H9 (cell line): ENCODE measurements at regions not wholly inside any gene's neighbourhood (a gene's known extent, or its start where the extent isn't known, plus 50 kb on each side); places are given as distances from the start of the nearest gene placed in this dataset.

Experiments used
- DNase-seq: peaks from one replicate; pipeline ENCODE4 v3.0.0-alpha.2; 2017
- H2AFZ ChIP-seq: one replicate; pipeline ENCODE4 v1.6.1; 2013; ENCODE audit warnings: mild to moderate bottlenecking, low read length, control low read depth, moderate library complexity
- H2AK5ac ChIP-seq: 2 replicates; pipeline ENCODE4 v1.6.1; 2013; ENCODE audit warnings: low read length, control low read depth, mixed read lengths; ENCODE audit not compliant: insufficient read length
- H2BK120ac ChIP-seq: one replicate; pipeline ENCODE4 v1.6.1; 2013; ENCODE audit warnings: low read depth, mild to moderate bottlenecking, low read length, control low read depth, inconsistent platforms; ENCODE audit not compliant: poor library complexity, severe bottlenecking
- H2BK12ac ChIP-seq: 2 replicates; pipeline ENCODE4 v1.6.1; 2013; ENCODE audit warnings: low read length, control low read depth, mixed read lengths, low read depth; ENCODE audit not compliant: insufficient read length
- H2BK15ac ChIP-seq: 2 replicates; pipeline ENCODE4 v1.6.1; 2013; ENCODE audit warnings: low read depth, low read length, control low read depth
- H2BK20ac ChIP-seq: one replicate; pipeline ENCODE4 v1.6.1; 2013; ENCODE audit warnings: low read depth, mild to moderate bottlenecking, low read length, control low read depth, inconsistent platforms; ENCODE audit not compliant: poor library complexity, severe bottlenecking
- H2BK5ac ChIP-seq: 2 replicates; pipeline ENCODE4 v1.6.1; 2013; ENCODE audit warnings: low read length, control low read depth, mixed read lengths; ENCODE audit not compliant: insufficient read length
- H3K14ac ChIP-seq: 2 replicates; pipeline ENCODE4 v1.6.1; 2013; ENCODE audit warnings: low read length, control low read depth; ENCODE audit not compliant: insufficient read depth
- H3K18ac ChIP-seq: 2 replicates; pipeline ENCODE4 v1.6.1; 2013; ENCODE audit warnings: low read depth, mild to moderate bottlenecking, mixed read lengths, low read length, control low read depth; ENCODE audit not compliant: insufficient read length
- H3K23ac ChIP-seq: 2 replicates; pipeline ENCODE4 v1.6.1; 2013; ENCODE audit warnings: low read length, control low read depth, mixed read lengths, low read depth; ENCODE audit not compliant: insufficient read length
- H3K23me2 ChIP-seq: 2 replicates; pipeline ENCODE4 v1.6.1; 2013; ENCODE audit warnings: low read depth, mild to moderate bottlenecking, mixed read lengths, low read length, control low read depth; ENCODE audit not compliant: insufficient read length, poor library complexity, severe bottlenecking
- H3K27ac ChIP-seq: 2 replicates; pipeline ENCODE4 v1.5.1; 2013; ENCODE audit warnings: low read length, control low read depth, mixed read lengths, low read depth; ENCODE audit not compliant: insufficient read length
- H3K27me3 ChIP-seq: 2 replicates; pipeline ENCODE4 v1.6.1; 2013; ENCODE audit warnings: low read length, control low read depth, inconsistent platforms; ENCODE audit not compliant: insufficient read depth
- H3K4ac ChIP-seq: 2 replicates; pipeline ENCODE4 v1.6.1; 2013; ENCODE audit warnings: low read depth, mild to moderate bottlenecking, control low read depth, inconsistent platforms, low read length, moderate library complexity
- H3K4me1 ChIP-seq: 2 replicates; pipeline ENCODE4 v1.6.1; 2013; ENCODE audit warnings: low read length, control low read depth, inconsistent platforms; ENCODE audit not compliant: insufficient read depth
- H3K4me2 ChIP-seq: 2 replicates; pipeline ENCODE4 v1.6.1; 2013; ENCODE audit warnings: low read length, control low read depth, mixed read lengths; ENCODE audit not compliant: insufficient read length, insufficient read depth
- H3K56ac ChIP-seq: 2 replicates; pipeline ENCODE4 v1.6.1; 2013; ENCODE audit warnings: low read depth, mild to moderate bottlenecking, mixed read lengths, low read length, control low read depth; ENCODE audit not compliant: insufficient read length
- H3K79me1 ChIP-seq: 2 replicates; pipeline ENCODE4 v1.6.1; 2013; ENCODE audit warnings: low read depth, mild to moderate bottlenecking, moderate library complexity, low read length, control low read depth, inconsistent platforms; ENCODE audit not compliant: insufficient read depth, poor library complexity, severe bottlenecking
- H3K79me2 ChIP-seq: 2 replicates; pipeline ENCODE4 v1.6.1; 2013; ENCODE audit warnings: low read length, control low read depth, inconsistent platforms; ENCODE audit not compliant: insufficient read depth
- H3K9ac ChIP-seq: 2 replicates; pipeline ENCODE4 v1.6.1; 2013; ENCODE audit warnings: low read length, control low read depth, mixed read lengths; ENCODE audit not compliant: insufficient read length; ENCODE audit errors: extremely low read depth
- H3K9me3 ChIP-seq: one replicate; pipeline ENCODE4 v1.6.1; 2013; ENCODE audit warnings: low read depth, low read length, inconsistent platforms; ENCODE audit not compliant: control insufficient read depth
- H3T11ph ChIP-seq: one replicate; pipeline ENCODE4 v1.6.1; 2013; ENCODE audit warnings: mild to moderate bottlenecking, low read length, control low read depth, inconsistent platforms
- H4K20me1 ChIP-seq: one replicate; pipeline ENCODE4 v1.6.1; 2013; ENCODE audit not compliant: control insufficient read depth, insufficient read length, insufficient read depth
- H4K5ac ChIP-seq: 2 replicates; pipeline ENCODE4 v1.6.1; 2013; ENCODE audit warnings: low read depth, mild to moderate bottlenecking, mixed read lengths, low read length, control low read depth; ENCODE audit not compliant: insufficient read length
- H4K8ac ChIP-seq: replicated peaks from 2 replicates; pipeline ENCODE4 v1.6.1; 2013; ENCODE audit warnings: low read length, control low read depth, mixed read lengths, low read depth; ENCODE audit not compliant: insufficient read length
- H4K91ac ChIP-seq: 2 replicates; pipeline ENCODE4 v1.6.1; 2013; ENCODE audit warnings: low read depth, mild to moderate bottlenecking, moderate library complexity, mixed read lengths, low read length, control low read depth; ENCODE audit not compliant: insufficient read length
- H3K27ac Mint-ChIP-seq, 3 experiments: 2 replicates in 2 of 3; 3 replicates in 1 of 3; pipeline ENCODE4 v1.8.0; 2020 to 2021; ENCODE audit warnings: mixed read lengths in 3 of 3, mild to moderate bottlenecking in 1 of 3, moderate library complexity in 1 of 3
- H3K27me3 Mint-ChIP-seq: 2 replicates; pipeline ENCODE4 v1.8.0; 2021; ENCODE audit warnings: low read depth, mild to moderate bottlenecking, moderate library complexity, mixed read lengths
- H3K36me3 Mint-ChIP-seq, 3 experiments: 2 replicates in 2 of 3; 3 replicates in 1 of 3; pipeline ENCODE4 v1.8.0; 2020 to 2021; ENCODE audit warnings: low read depth in 3 of 3, mixed read lengths in 3 of 3; ENCODE audit not compliant: insufficient read depth in 1 of 3
- H3K4me1 Mint-ChIP-seq, 2 experiments: 2 replicates each; pipeline ENCODE4 v1.8.0; 2020; ENCODE audit warnings: mixed read lengths in 2 of 2
- H3K4me3 Mint-ChIP-seq, 2 experiments: 2 replicates in 1 of 2; 3 replicates in 1 of 2; pipeline ENCODE4 v1.8.0; 2020 to 2021; ENCODE audit warnings: mild to moderate bottlenecking in 2 of 2, mixed read lengths in 2 of 2, moderate library complexity in 1 of 2
- H3K9me3 Mint-ChIP-seq, 2 experiments: 2 replicates in 1 of 2; 3 replicates in 1 of 2; pipeline ENCODE4 v1.8.0; 2020; ENCODE audit warnings: mild to moderate bottlenecking in 2 of 2, mixed read lengths in 2 of 2, moderate library complexity in 1 of 2
- CTCF ChIP-seq: fragments of 200-600 bp; sonication (generic); conservative IDR thresholded peaks from 3 replicates; pipeline ENCODE4 v1.8.0; 2021; ENCODE audit warnings: antibody characterized with exemption, mild to moderate bottlenecking
- WGBS: extraction: QIAGEN DNeasy Blood & Tissue Kit; methylation state at CpG from one replicate; pipeline ENCODE4 v1.1.7; 2013; ENCODE audit warnings: missing lambda C conversion rate, low lambda C conversion rate, mixed read lengths; ENCODE audit not compliant: insufficient read length; ENCODE audit errors: extremely low coverage; 5-methylcytosine and 5-hydroxymethylcytosine counted together

- H4K20me1 ChIP-seq: no peaks in the 10 kb centered on the region
- no peaks in the 10 kb centered on the region for H3K79me2 ChIP-seq
- Mint-ChIP-seq H3K4me3 (no peak overlapping the region), H3K27ac (no peak overlapping the region), H3K9me3 (peaks cover 5 to 13% of the 10 kb centered on the region in 2 experiments; a peak in 3 of 5 replicates), H3K27me3 (no peaks in the 10 kb centered on the region), H3K36me3 (peaks cover 0 to 7% (median 6%) of the 10 kb centered on the region in 3 experiments; a peak in 3 of 7 replicates), H3K4me1 (no peaks in the 10 kb centered on the region)
- H2BK120ac ChIP-seq: no peak overlapping the region
- no peak overlapping the region for H3K56ac ChIP-seq
- no peaks in the 10 kb centered on the region for H3K79me1 ChIP-seq
- H4K5ac ChIP-seq: no peak overlapping the region
- no peak overlapping the region for H3K14ac ChIP-seq
- H3K18ac ChIP-seq: no peak overlapping the region
- WGBS: no CpG with 5 or more reads among the region's 1 CpG
- no peak overlapping the region for H3K23ac ChIP-seq
- no peak overlapping the region for H2BK12ac ChIP-seq
- no peak overlapping the region for H2AK5ac ChIP-seq
- no peak overlapping the region for H3K4ac ChIP-seq
- H3K27me3 ChIP-seq: no peaks in the 10 kb centered on the region
- H3K9ac ChIP-seq: no peak overlapping the region
- H4K8ac ChIP-seq: no peak overlapping the region
- no peak overlapping the region for H4K91ac ChIP-seq
- no peak overlapping the region for H3T11ph ChIP-seq
- no peak overlapping the region for H3K27ac ChIP-seq
- H2BK5ac ChIP-seq: no peak overlapping the region
- H2BK15ac ChIP-seq: no peak overlapping the region
- no peaks in the 10 kb centered on the region for H3K9me3 ChIP-seq
- no peak overlapping the region for H2AFZ ChIP-seq
- no peaks in the 10 kb centered on the region for H3K4me1 ChIP-seq
- TF ChIP-seq CTCF: no peak
- no peaks in the 10 kb centered on the region for H3K23me2 ChIP-seq
- H3K4me2 ChIP-seq: no peak overlapping the region
- no peak for DNase-seq
- H2BK20ac ChIP-seq: no peak overlapping the region
Measured at GRCh38 chrX:87402256-87402655, 115.3 kb upstream of the KLHL4 start.
